Neural cell (in vitro differentiated cells): ENCODE measurements at regions not wholly inside any gene's neighbourhood (a gene's known extent, or its start where the extent isn't known, plus 50 kb on each side); places are given as distances from the start of the nearest gene placed in this dataset.

Source experiments
- H2AFZ ChIP-seq: fragments of 200-600, 300-800 bp; sonication (generic), shearing (Covaris generic); 2 replicates; pipeline ENCODE4 v1.6.0; 2014; ENCODE audit warnings: low read depth, mild to moderate bottlenecking, antibody characterized with exemption, low read length, moderate library complexity
- H3F3A ChIP-seq: fragments of 200-600 bp; shearing (Covaris generic); 2 replicates; pipeline ENCODE4 v1.6.1; 2016; ENCODE audit warnings: mild to moderate bottlenecking, moderate library complexity, mixed read lengths, antibody characterized with exemption, low read length; ENCODE audit not compliant: insufficient read depth, poor library complexity, severe bottlenecking
- H3K27ac ChIP-seq: fragments of 200-600, 300-800 bp; sonication (generic), shearing (Covaris generic); 2 replicates; pipeline ENCODE4 v1.5.1; 2014; ENCODE audit warnings: mild to moderate bottlenecking, low read length, moderate library complexity
- H3K27me3 ChIP-seq: fragments of 300-800, 200-600 bp; sonication (generic), shearing (Covaris generic); 2 replicates; pipeline ENCODE4 v1.6.0; 2014; ENCODE audit warnings: mild to moderate bottlenecking, low read depth, low read length, moderate library complexity; ENCODE audit not compliant: insufficient read depth
- H3K36me3 ChIP-seq: fragments of 300-800, 200-600 bp; sonication (generic), shearing (Covaris generic); 2 replicates; pipeline ENCODE4 v1.5.1; 2014; ENCODE audit warnings: mild to moderate bottlenecking, antibody characterized with exemption, low read length, moderate library complexity; ENCODE audit not compliant: insufficient read depth
- H3K4me2 ChIP-seq: fragments of 300-800, 200-600 bp; sonication (generic), shearing (Covaris generic); 2 replicates; pipeline ENCODE4 v1.6.0; 2014; ENCODE audit warnings: mild to moderate bottlenecking, low read length
- H3K4me3 ChIP-seq: fragments of 300-800, 200-600 bp; sonication (generic), shearing (Covaris generic); 2 replicates; pipeline ENCODE4 v1.5.1; 2014; ENCODE audit warnings: mild to moderate bottlenecking, low read length, moderate library complexity
- H3K79me2 ChIP-seq: fragments of 200-600 bp; shearing (Covaris generic); replicated peaks from 2 replicates; pipeline ENCODE4 v1.6.0; 2014; ENCODE audit warnings: mild to moderate bottlenecking, low read length, moderate library complexity; ENCODE audit not compliant: insufficient read depth
- H3K9ac ChIP-seq: fragments of 300-800, 200-600 bp; sonication (generic), shearing (Covaris generic); 2 replicates; pipeline ENCODE4 v1.6.1; 2016; ENCODE audit warnings: mild to moderate bottlenecking, low read length, mixed read lengths
- H3K9me2 ChIP-seq: fragments of 200-600 bp; shearing (Covaris generic); 2 replicates; pipeline ENCODE4 v1.6.1; 2016; ENCODE audit warnings: mild to moderate bottlenecking, low read length, mixed read lengths; ENCODE audit not compliant: insufficient read depth
- H3K9me3 ChIP-seq: fragments of 200-600, 300-800 bp; sonication (generic), shearing (Covaris generic); 2 replicates; pipeline ENCODE4 v1.6.1; 2016; ENCODE audit warnings: mild to moderate bottlenecking, mixed run types, low read length, moderate library complexity, mixed read lengths
- H4K20me1 ChIP-seq: fragments of 200-600 bp; shearing (Covaris generic); 2 replicates; pipeline ENCODE4 v1.6.1; 2016; ENCODE audit warnings: mild to moderate bottlenecking, mixed run types; ENCODE audit not compliant: insufficient read depth
- EP300 ChIP-seq: fragments of 450-650 bp; conservative IDR thresholded peaks from 2 replicates; pipeline ENCODE4 v1.6.1; 2014; ENCODE audit warnings: antibody characterized with exemption, mild to moderate bottlenecking, moderate library complexity; ENCODE audit not compliant: poor library complexity, severe bottlenecking
- EZH2 ChIP-seq: fragments of 200-600, 300-800 bp; shearing (Covaris generic), sonication (generic); IDR thresholded peaks from 2 replicates; pipeline ENCODE4 v1.6.1; 2014; ENCODE audit warnings: antibody characterized with exemption, low read length, borderline replicate concordance, mild to moderate bottlenecking; ENCODE audit not compliant: insufficient read depth, poor library complexity, severe bottlenecking
- MXI1 ChIP-seq: fragments of 450-650 bp; conservative IDR thresholded peaks from 2 replicates; pipeline ENCODE4 v1.6.1; 2014; ENCODE audit warnings: antibody characterized with exemption, mild to moderate bottlenecking; ENCODE audit not compliant: poor library complexity, severe bottlenecking
- POLR2AphosphoS5 ChIP-seq: IDR thresholded peaks from 2 replicates; pipeline ENCODE4 v1.6.1; 2012
- RAD21 ChIP-seq: fragments of 450-650 bp; conservative IDR thresholded peaks from 2 replicates; pipeline ENCODE4 v1.6.1; 2014; ENCODE audit warnings: antibody characterized with exemption, mild to moderate bottlenecking, moderate library complexity
- SMC3 ChIP-seq: fragments of 450-650 bp; conservative IDR thresholded peaks from 2 replicates; pipeline ENCODE4 v1.6.1; 2014; ENCODE audit warnings: antibody characterized with exemption, mild to moderate bottlenecking, moderate library complexity; ENCODE audit not compliant: poor library complexity
- TAF1 ChIP-seq: IDR thresholded peaks from 2 replicates; pipeline ENCODE4 v1.6.1; 2012; ENCODE audit warnings: low read depth
- TF ChIP-seq, protein P1 (sequence below): fragments of 450-650 bp; IDR thresholded peaks from 2 replicates; pipeline ENCODE4 v1.5.1; 2014; ENCODE audit warnings: antibody characterized with exemption, mild to moderate bottlenecking, moderate library complexity; ENCODE audit not compliant: poor library complexity, severe bottlenecking
- TF ChIP-seq, protein P2 (sequence below): IDR thresholded peaks from 2 replicates; pipeline ENCODE4 v1.6.1; 2012; ENCODE audit warnings: borderline replicate concordance

DNA sequence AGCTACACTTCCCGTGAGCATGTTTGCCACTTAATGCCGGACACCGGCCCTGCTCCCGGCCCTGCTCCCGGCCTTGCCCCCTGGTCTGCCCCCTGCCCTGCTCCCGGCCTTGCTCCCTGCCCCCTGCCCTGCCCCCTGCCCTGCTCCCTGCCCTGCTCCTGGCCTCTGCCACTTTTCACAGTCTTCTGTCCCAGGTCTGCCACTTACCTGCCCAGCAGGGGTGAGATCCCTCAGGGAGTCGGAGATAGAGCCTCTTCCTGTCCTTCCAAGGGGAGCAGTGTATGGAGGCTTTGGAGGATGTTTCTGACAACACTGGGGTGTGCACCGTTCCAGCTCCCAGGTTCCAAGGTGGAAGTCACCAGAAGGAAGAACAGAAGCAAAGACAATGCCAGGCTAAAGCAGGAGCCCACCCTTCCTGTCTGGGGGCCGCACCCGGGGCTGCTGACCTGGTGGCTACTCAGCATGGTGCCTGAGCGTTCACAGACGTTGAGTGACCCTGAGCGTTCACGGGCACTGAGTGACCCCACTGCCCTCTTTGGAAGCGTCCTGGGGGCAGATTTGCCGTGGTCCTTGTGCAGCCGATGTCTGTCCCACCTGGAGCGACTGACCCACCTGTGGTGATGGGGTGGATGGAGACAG lies 199.8 kb downstream of the DLL1 start:
- H3K27ac ChIP-seq = no peak overlapping the region
- no peak overlapping the region for H3K4me2 ChIP-seq
- H3K9me3 ChIP-seq = no peaks in the 10 kb centered on the region
- no peaks in the 10 kb centered on the region for H3K79me2 ChIP-seq
- no peaks in the 10 kb centered on the region for H3K9me2 ChIP-seq
- H3K27me3 ChIP-seq = no peaks in the 10 kb centered on the region
- H4K20me1 ChIP-seq = no peaks in the 10 kb centered on the region
- no peak overlapping the region for H3K9ac ChIP-seq
- H3K4me3 ChIP-seq = no peak overlapping the region
- H2AFZ ChIP-seq = no peak overlapping the region
- H3F3A ChIP-seq = peaks cover 4% of the 10 kb centered on the region
- no peaks in the 10 kb centered on the region for H3K36me3 ChIP-seq
- TF ChIP-seq, protein P1, sequence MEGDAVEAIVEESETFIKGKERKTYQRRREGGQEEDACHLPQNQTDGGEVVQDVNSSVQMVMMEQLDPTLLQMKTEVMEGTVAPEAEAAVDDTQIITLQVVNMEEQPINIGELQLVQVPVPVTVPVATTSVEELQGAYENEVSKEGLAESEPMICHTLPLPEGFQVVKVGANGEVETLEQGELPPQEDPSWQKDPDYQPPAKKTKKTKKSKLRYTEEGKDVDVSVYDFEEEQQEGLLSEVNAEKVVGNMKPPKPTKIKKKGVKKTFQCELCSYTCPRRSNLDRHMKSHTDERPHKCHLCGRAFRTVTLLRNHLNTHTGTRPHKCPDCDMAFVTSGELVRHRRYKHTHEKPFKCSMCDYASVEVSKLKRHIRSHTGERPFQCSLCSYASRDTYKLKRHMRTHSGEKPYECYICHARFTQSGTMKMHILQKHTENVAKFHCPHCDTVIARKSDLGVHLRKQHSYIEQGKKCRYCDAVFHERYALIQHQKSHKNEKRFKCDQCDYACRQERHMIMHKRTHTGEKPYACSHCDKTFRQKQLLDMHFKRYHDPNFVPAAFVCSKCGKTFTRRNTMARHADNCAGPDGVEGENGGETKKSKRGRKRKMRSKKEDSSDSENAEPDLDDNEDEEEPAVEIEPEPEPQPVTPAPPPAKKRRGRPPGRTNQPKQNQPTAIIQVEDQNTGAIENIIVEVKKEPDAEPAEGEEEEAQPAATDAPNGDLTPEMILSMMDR = no peak
- no peak for TF ChIP-seq TAF1
- no peak for TF ChIP-seq POLR2AphosphoS5
- TF ChIP-seq EP300 = no peak
- no peak for TF ChIP-seq SMC3
- no peak for TF ChIP-seq RAD21
- TF ChIP-seq EZH2 = no peak
- no peak for TF ChIP-seq MXI1
- TF ChIP-seq, protein P2, sequence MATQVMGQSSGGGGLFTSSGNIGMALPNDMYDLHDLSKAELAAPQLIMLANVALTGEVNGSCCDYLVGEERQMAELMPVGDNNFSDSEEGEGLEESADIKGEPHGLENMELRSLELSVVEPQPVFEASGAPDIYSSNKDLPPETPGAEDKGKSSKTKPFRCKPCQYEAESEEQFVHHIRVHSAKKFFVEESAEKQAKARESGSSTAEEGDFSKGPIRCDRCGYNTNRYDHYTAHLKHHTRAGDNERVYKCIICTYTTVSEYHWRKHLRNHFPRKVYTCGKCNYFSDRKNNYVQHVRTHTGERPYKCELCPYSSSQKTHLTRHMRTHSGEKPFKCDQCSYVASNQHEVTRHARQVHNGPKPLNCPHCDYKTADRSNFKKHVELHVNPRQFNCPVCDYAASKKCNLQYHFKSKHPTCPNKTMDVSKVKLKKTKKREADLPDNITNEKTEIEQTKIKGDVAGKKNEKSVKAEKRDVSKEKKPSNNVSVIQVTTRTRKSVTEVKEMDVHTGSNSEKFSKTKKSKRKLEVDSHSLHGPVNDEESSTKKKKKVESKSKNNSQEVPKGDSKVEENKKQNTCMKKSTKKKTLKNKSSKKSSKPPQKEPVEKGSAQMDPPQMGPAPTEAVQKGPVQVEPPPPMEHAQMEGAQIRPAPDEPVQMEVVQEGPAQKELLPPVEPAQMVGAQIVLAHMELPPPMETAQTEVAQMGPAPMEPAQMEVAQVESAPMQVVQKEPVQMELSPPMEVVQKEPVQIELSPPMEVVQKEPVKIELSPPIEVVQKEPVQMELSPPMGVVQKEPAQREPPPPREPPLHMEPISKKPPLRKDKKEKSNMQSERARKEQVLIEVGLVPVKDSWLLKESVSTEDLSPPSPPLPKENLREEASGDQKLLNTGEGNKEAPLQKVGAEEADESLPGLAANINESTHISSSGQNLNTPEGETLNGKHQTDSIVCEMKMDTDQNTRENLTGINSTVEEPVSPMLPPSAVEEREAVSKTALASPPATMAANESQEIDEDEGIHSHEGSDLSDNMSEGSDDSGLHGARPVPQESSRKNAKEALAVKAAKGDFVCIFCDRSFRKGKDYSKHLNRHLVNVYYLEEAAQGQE = no peak

DNA sequence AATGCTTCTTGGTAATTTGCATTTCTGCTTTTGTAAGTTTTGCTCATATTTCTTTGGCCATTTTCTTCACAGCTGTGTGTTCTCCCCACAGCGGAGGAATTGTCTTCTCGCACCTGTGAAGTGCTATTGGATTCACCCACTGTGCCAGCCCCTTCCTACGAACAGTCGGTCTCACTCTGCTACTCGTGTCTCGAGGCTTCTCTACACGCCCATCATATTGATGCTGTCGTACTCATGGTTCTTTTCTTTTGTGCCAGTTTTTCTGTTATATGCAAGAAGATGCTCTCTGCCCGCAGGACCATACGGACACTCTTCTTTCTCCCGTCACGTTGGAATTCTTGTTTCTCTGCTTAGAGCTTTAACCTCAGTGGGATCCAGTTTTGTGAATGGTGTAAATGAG lies 200.3 kb downstream of the DLL1 start:
- Histone ChIP-seq H3K27me3 (no peaks in the 10 kb centered on the region), H3K9ac (no peak overlapping the region), H2AFZ (no peak overlapping the region), H4K20me1 (no peaks in the 10 kb centered on the region), H3K79me2 (no peaks in the 10 kb centered on the region), H3K27ac (no peak overlapping the region), H3K9me2 (no peaks in the 10 kb centered on the region), H3K4me3 (no peak overlapping the region), H3K9me3 (no peaks in the 10 kb centered on the region), H3K4me2 (no peak overlapping the region), H3F3A (peaks cover under 1% of the 10 kb centered on the region), H3K36me3 (no peaks in the 10 kb centered on the region)
- TF ChIP-seq TAF1 (no peak), EP300 (no peak), RAD21 (no peak), MXI1 (no peak), EZH2 (no peak), SMC3 (no peak), POLR2AphosphoS5 (no peak)
- TF ChIP-seq, protein P1 = no peak
- TF ChIP-seq, protein P2 = no peak
